ENCODE measurements at regions not wholly inside any gene's neighbourhood (a gene's known extent, or its start where the extent isn't known, plus 50 kb on each side); places are given as distances from the start of the nearest gene placed in this dataset.

DNA sequence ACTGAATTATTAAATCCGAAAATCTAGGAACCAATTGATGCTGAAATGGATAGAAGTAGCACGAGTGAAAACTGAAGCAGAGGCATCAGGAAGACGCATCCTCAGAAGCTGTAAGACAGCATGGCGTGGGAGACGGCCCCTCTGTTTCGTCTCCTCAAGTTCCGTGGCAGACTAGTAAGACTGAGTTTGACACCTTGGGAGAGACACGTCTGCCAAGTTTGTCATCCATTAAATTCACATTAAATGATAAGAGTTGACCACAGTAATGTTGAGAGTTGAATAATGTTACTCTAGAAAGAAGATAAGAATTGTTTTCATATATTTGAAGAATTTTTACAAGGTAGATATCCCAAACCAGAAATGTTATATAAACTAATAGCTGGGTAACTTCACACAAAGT is 736.1 kb upstream of the FRG1 start:
- TF ChIP-seq, protein P1, sequence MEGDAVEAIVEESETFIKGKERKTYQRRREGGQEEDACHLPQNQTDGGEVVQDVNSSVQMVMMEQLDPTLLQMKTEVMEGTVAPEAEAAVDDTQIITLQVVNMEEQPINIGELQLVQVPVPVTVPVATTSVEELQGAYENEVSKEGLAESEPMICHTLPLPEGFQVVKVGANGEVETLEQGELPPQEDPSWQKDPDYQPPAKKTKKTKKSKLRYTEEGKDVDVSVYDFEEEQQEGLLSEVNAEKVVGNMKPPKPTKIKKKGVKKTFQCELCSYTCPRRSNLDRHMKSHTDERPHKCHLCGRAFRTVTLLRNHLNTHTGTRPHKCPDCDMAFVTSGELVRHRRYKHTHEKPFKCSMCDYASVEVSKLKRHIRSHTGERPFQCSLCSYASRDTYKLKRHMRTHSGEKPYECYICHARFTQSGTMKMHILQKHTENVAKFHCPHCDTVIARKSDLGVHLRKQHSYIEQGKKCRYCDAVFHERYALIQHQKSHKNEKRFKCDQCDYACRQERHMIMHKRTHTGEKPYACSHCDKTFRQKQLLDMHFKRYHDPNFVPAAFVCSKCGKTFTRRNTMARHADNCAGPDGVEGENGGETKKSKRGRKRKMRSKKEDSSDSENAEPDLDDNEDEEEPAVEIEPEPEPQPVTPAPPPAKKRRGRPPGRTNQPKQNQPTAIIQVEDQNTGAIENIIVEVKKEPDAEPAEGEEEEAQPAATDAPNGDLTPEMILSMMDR (IDR thresholded peaks at IDR 0.05), result no peak
- TF ChIP-seq EP300 (IDR thresholded peaks at IDR 0.05), result no peak
- no peak for TF ChIP-seq POLR2A (IDR thresholded peaks at IDR 0.05)
